ENCODE measurements at regions not wholly inside any gene's neighbourhood (a gene's known extent, or its start where the extent isn't known, plus 50 kb on each side); places are given as distances from the start of the nearest gene placed in this dataset.

DNA sequence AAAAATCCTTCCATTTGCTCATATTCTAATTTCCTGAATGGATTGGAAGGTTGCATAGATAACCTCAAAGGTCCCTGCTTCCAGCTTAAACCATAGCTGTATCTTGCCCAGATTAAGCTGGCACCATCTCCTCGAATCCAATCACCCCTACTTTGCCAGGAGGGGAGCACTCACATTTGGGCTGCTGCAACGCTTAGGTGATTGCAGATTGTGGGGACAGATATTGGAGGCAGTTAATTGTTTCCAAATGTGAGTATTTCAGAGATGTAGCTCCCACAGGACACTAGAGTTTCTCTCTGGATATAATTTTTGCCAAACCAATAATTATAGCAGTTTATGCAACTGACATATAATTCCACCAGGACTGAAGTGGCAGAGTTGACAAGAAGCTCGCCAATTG is 53.5 kb upstream of the ACSL1 start:
- DNase-seq (ENCODE audit: insufficient read length, low spot score) (no peak), FAIRE-seq (no peak)

DNA sequence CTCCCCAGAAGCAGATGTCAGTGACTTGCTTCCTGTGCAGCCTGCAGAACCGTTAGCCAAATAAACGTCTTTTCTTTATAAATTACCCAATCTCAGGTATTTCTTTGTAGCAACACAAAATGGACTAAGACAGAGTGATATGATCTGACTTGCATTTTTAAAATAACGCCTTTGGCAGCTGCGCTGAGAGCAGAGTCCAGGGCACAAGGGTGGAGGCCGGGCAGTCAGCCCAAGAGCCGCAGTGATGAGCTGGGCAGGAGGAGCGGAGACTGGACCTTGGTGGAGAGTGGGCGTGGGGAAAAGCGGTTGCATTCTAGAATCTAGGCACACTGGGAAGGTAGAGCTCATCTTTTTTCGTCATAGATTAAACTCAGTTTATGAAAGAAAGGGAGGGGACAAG is 56.5 kb upstream of the ACSL1 start:
- no peak for DNase-seq (ENCODE audit: insufficient read length, low spot score)
- TF ChIP-seq POLR2AphosphoS5 (IDR thresholded peaks at IDR 0.05; ENCODE audit: low read depth, low read length) (no peak), POLR2A (IDR thresholded peaks at IDR 0.05; ENCODE audit: low read depth, low read length) (no peak), TAF1 (IDR thresholded peaks at IDR 0.05; ENCODE audit: low read depth, low read length) (no peak), SPI1 (IDR thresholded peaks at IDR 0.05; ENCODE audit: low read depth, low read length) (no peak), PAX5 (IDR thresholded peaks at IDR 0.05; ENCODE audit: insufficient read depth, low read length, severe bottlenecking) (no peak), POU2F2 (IDR thresholded peaks at IDR 0.05; ENCODE audit: low read depth, low read length) (no peak)
- no peak for FAIRE-seq

More for the DNA sequence above, 53.5 kb upstream of the ACSL1 start:
- no peak for TF ChIP-seq TAF1 (IDR thresholded peaks at IDR 0.05; ENCODE audit: low read depth, low read length)
- no peak for TF ChIP-seq POU2F2 (IDR thresholded peaks at IDR 0.05; ENCODE audit: low read depth, low read length)
- no peak for TF ChIP-seq POLR2AphosphoS5 (IDR thresholded peaks at IDR 0.05; ENCODE audit: low read depth, low read length)
- TF ChIP-seq SPI1 (IDR thresholded peaks at IDR 0.05; ENCODE audit: low read depth, low read length) = no peak
- TF ChIP-seq POLR2A (IDR thresholded peaks at IDR 0.05; ENCODE audit: low read depth, low read length) = no peak
- no peak for TF ChIP-seq PAX5 (IDR thresholded peaks at IDR 0.05; ENCODE audit: insufficient read depth, low read length, severe bottlenecking)

DNA sequence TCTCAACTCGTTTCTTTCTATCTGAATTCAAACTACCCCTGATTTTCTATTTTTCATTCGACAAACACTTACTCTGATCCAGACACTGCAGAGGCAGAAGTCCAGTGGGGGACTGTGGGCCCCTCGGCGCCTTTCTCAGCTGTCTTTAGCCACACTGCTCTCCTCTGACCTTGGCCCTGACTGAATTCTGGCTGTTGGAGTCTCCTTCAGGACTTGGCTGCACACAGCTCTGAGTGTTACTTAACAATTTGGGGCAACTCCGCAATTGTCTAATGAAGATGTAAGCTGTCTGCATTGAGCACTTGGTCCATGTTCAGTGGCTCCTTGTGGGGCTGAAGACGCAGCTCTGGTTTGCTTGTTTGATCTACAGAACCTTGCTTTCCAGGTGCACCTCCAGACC is 57.3 kb upstream of the ACSL1 start:
- TF ChIP-seq SPI1 (IDR thresholded peaks at IDR 0.05; ENCODE audit: low read depth, low read length) = no peak
- TF ChIP-seq PAX5 (IDR thresholded peaks at IDR 0.05; ENCODE audit: insufficient read depth, low read length, severe bottlenecking) = no peak
- TF ChIP-seq POLR2AphosphoS5 (IDR thresholded peaks at IDR 0.05; ENCODE audit: low read depth, low read length) = no peak
- no peak for TF ChIP-seq POU2F2 (IDR thresholded peaks at IDR 0.05; ENCODE audit: low read depth, low read length)
- no peak for TF ChIP-seq POLR2A (IDR thresholded peaks at IDR 0.05; ENCODE audit: low read depth, low read length)
- TF ChIP-seq TAF1 (IDR thresholded peaks at IDR 0.05; ENCODE audit: low read depth, low read length) = no peak
- FAIRE-seq (no peak), DNase-seq (ENCODE audit: insufficient read length, low spot score) (no peak)

DNA sequence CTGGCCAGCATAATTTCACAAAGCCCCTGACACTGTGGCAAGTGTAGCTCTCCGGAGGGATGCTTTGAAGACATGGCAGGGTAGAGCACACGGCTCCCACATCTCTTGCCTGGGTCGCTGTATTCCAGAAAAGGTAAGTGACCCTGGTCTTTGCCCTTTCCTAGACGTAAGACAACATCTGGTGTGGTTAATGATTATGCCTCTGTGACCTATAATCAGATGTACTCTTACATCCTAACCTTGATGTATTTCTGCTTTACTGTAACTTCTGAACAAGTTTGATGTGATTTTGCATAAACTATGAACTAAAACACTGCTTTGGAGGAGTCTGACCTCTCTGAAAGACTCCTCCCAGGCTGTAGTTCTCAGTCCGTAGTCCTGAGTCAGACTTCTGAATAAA is 59.1 kb upstream of the ACSL1 start:
- DNase-seq (ENCODE audit: insufficient read length, low spot score) (no peak), FAIRE-seq (no peak)
- TF ChIP-seq POLR2A (IDR thresholded peaks at IDR 0.05; ENCODE audit: low read depth, low read length) = no peak
- TF ChIP-seq POU2F2 (IDR thresholded peaks at IDR 0.05; ENCODE audit: low read depth, low read length) = no peak

DNA sequence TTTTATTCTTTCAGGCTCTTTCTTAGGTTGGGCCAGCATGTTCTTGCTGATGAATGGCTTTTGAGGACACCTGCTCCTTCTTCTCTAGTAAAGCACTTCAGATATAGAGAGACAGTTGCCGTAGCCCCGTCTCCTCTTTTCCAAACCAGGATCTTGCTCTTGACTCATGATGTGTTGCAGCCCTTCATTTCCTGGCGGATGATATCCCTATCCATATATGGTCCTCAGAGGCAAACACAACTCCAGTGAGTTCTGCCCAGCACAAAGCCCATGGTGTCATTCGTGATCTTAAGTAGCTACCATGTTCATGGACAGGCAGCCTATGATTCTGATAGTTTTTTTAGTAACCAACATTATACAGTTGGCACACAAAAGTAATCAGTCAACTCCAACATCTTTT is 59.8 kb upstream of the ACSL1 start:
- TF ChIP-seq SPI1 (IDR thresholded peaks at IDR 0.05; ENCODE audit: low read depth, low read length) (no peak), POLR2AphosphoS5 (IDR thresholded peaks at IDR 0.05; ENCODE audit: low read depth, low read length) (no peak), PAX5 (IDR thresholded peaks at IDR 0.05; ENCODE audit: insufficient read depth, low read length, severe bottlenecking) (no peak), POU2F2 (IDR thresholded peaks at IDR 0.05; ENCODE audit: low read depth, low read length) (no peak), POLR2A (IDR thresholded peaks at IDR 0.05; ENCODE audit: low read depth, low read length) (no peak)
- no peak for DNase-seq (ENCODE audit: insufficient read length, low spot score)
- no peak for FAIRE-seq

DNA sequence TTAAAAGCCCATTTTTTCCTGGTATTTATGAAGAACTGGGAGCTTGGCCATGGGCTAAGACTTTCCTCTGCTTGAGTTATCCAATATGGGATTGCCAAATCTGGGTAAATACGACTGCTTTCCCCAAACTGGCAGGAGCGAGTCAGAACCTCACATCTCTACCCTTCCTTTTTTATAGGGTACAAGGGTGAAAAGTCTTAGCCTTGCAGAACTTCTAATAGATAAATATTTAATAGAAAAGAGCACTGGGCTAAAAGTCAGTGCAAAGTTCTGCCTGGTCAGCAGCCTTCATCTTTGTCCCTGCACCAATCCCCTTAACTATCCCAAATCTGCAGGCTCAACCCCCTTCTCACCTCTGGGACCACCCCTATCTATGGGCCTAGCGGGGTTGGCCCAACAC is 61.6 kb upstream of the ACSL1 start:
- FAIRE-seq = no peak
- DNase-seq (ENCODE audit: insufficient read length, low spot score) = no peak
- TF ChIP-seq POLR2AphosphoS5 (IDR thresholded peaks at IDR 0.05; ENCODE audit: low read depth, low read length) (no peak), SPI1 (IDR thresholded peaks at IDR 0.05; ENCODE audit: low read depth, low read length) (no peak), POLR2A (IDR thresholded peaks at IDR 0.05; ENCODE audit: low read depth, low read length) (no peak), POU2F2 (IDR thresholded peaks at IDR 0.05; ENCODE audit: low read depth, low read length) (no peak)

DNA sequence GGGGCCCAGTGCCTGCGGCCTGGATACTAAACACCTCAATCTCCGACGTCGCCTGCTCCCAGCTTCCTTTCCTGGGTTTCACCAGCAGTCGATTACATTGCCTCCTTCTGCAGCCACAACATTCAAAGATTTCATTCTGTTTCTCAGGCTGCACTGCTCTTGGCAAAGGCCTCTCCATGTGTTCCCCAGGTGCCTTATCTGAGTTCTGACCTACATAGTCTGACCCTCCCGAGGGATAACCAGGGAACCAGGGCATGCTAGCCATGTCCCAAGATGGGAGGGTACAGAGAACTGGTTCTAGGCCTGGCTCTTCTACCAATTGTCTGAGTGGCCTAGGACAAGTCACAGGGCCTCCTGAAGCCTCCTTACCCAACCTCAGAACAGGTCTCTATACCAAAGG is 62.2 kb upstream of the ACSL1 start:
- DNase-seq (ENCODE audit: insufficient read length, low spot score) (no peak), FAIRE-seq (no peak)
- no peak for TF ChIP-seq POLR2A (IDR thresholded peaks at IDR 0.05; ENCODE audit: low read depth, low read length)
- no peak for TF ChIP-seq SPI1 (IDR thresholded peaks at IDR 0.05; ENCODE audit: low read depth, low read length)
- TF ChIP-seq PAX5 (IDR thresholded peaks at IDR 0.05; ENCODE audit: insufficient read depth, low read length, severe bottlenecking) = no peak
- TF ChIP-seq POU2F2 (IDR thresholded peaks at IDR 0.05; ENCODE audit: low read depth, low read length) = no peak
- TF ChIP-seq TAF1 (IDR thresholded peaks at IDR 0.05; ENCODE audit: low read depth, low read length) = no peak
- TF ChIP-seq POLR2AphosphoS5 (IDR thresholded peaks at IDR 0.05; ENCODE audit: low read depth, low read length) = no peak

DNA sequence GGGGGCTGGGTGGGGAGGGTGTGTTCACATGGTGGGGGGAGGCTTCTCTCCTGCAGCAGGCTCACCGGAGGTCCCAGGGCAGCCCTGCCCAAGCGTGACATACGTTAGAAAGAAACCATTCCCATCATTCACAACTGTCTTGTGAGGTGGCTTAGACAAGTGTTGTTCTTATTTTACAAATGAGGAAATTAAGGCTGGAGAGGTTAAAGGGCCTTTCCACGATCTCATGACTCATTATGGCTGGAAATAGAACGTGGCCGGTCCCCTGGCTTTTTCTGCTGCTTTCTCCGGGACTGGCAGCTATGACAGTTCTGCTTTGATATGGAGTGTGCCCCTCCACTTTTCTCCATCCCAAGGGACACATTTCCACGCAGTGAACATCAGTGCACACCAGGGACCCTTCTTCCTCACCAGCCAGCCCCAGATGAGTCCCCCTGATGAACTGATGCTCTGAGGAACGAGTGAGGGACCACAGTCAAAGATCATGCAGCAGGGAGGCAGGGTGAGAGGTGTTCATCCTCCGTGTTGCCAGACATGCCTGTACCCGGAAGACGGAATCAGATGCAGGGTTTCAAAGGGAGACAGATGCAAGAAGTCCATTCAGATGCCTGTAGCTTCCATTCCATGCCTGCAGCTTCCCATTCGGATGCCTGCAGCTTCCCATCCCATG is 64.0 kb upstream of the ACSL1 start:
- no peak for DNase-seq (ENCODE audit: insufficient read length, low spot score)
- FAIRE-seq = peak; percentile 61
- TF ChIP-seq POLR2A (IDR thresholded peaks at IDR 0.05; ENCODE audit: low read depth, low read length) (no peak), POLR2AphosphoS5 (IDR thresholded peaks at IDR 0.05; ENCODE audit: low read depth, low read length) (no peak)

DNA sequence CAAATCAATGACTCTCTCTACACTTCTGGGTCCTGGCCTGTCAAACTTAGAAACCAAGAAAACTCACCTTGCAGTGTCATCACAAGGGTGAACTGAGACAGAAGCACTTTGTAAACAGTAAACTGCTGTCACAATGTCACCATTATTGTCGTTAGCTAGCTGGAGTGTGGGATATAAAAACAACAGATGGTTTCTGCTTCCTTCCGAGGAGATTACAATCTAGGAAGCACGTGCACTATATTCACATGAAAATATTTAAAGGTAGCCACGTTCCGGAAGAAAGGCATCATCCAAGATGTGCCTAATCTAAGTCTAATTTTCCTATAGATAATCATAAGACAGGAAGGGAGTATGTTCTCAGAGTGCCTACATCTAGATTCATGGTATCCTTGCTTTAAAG is 64.7 kb upstream of the ACSL1 start:
- TF ChIP-seq PAX5 (IDR thresholded peaks at IDR 0.05; ENCODE audit: insufficient read depth, low read length, severe bottlenecking) = no peak
- no peak for TF ChIP-seq POLR2A (IDR thresholded peaks at IDR 0.05; ENCODE audit: low read depth, low read length)
- TF ChIP-seq POU2F2 (IDR thresholded peaks at IDR 0.05; ENCODE audit: low read depth, low read length) = no peak
- no peak for TF ChIP-seq SPI1 (IDR thresholded peaks at IDR 0.05; ENCODE audit: low read depth, low read length)
- FAIRE-seq = peak; percentile 16
- no peak for DNase-seq (ENCODE audit: insufficient read length, low spot score)

DNA sequence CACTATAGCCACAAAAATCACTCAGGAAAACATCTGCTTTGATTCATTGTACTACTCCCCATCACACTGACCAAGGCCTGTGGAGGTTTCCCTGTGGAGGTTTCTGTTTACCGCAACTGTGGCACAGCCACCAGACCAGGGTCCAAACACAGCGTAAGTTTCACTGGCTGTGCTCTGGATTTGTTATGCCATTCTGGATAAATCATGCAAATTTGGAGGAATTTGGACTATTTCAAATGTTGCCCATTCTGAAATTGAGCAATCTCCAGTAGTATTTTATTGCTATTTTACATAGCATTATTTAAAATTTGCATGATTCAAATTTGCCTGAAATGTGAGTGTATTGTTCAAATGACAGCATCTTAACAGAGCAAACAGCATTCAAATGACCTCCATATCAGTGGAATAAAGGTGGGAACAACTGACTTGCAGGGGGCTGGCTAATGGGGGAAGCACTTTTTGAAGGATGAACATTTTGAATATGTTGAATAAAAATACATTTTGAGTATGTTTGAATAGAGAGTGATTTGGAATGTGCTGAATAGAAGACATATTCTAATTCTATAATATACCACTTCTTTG is 66.1 kb upstream of the ACSL1 start:
- TF ChIP-seq POLR2AphosphoS5 (IDR thresholded peaks at IDR 0.05; ENCODE audit: low read depth, low read length) = no peak
- TF ChIP-seq PAX5 (IDR thresholded peaks at IDR 0.05; ENCODE audit: insufficient read depth, low read length, severe bottlenecking) = no peak
- DNase-seq (ENCODE audit: insufficient read length, low spot score) = no peak
- FAIRE-seq = no peak

Data from GM12891 (cell line).